ENCODE measurements at regions not wholly inside any gene's neighbourhood (a gene's known extent, or its start where the extent isn't known, plus 50 kb on each side); places are given as distances from the start of the nearest gene placed in this dataset.

- no peaks in the 10 kb centered on the region for H3K36me3 ChIP-seq
- no peak overlapping the region for H3K9ac ChIP-seq (ENCODE audit: low read depth in 2 of 2, low read length in 2 of 2)
- intact Hi-C loops (cut with DNase I), result loop anchor here (10.0 kb wide), 1 partner anchor 260 kb away; no protein-coding TSS in a partner anchor
- H3K4me3 ChIP-seq, result no peak overlapping the region
- no peaks in the 10 kb centered on the region for H3K9me3 ChIP-seq
- H3K4me1 ChIP-seq, result peaks cover 3% of the 10 kb centered on the region
- H3K27ac ChIP-seq, result no peak overlapping the region
- no peaks in the 10 kb centered on the region for H3K27me3 ChIP-seq
- no peak for DNase-seq
- TF ChIP-seq, protein P1, sequence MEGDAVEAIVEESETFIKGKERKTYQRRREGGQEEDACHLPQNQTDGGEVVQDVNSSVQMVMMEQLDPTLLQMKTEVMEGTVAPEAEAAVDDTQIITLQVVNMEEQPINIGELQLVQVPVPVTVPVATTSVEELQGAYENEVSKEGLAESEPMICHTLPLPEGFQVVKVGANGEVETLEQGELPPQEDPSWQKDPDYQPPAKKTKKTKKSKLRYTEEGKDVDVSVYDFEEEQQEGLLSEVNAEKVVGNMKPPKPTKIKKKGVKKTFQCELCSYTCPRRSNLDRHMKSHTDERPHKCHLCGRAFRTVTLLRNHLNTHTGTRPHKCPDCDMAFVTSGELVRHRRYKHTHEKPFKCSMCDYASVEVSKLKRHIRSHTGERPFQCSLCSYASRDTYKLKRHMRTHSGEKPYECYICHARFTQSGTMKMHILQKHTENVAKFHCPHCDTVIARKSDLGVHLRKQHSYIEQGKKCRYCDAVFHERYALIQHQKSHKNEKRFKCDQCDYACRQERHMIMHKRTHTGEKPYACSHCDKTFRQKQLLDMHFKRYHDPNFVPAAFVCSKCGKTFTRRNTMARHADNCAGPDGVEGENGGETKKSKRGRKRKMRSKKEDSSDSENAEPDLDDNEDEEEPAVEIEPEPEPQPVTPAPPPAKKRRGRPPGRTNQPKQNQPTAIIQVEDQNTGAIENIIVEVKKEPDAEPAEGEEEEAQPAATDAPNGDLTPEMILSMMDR (IDR thresholded peaks at IDR 0.05), result no peak
Observed at GRCh38 chr6:134375220-134375580, 57.3 kb upstream of the SGK1 start.

GRCh38 chr6:134374491-134375219 lies 56.7 kb upstream of the SGK1 start:
- H3K9me3 ChIP-seq, result no peaks in the 10 kb centered on the region
- TF ChIP-seq, protein P1 (IDR thresholded peaks at IDR 0.05), result no peak
- DNase-seq, result no peak
- intact Hi-C loops (cut with DNase I), result loop anchor here (10.0 kb wide), 1 partner anchor 260 kb away; no protein-coding TSS in a partner anchor
- H3K27ac ChIP-seq, result no peak overlapping the region
- no peak overlapping the region for H3K4me3 ChIP-seq
- peaks cover 3% of the 10 kb centered on the region for H3K4me1 ChIP-seq
- H3K9ac ChIP-seq (ENCODE audit: low read depth in 2 of 2, low read length in 2 of 2), result no peak overlapping the region
- no peaks in the 10 kb centered on the region for H3K36me3 ChIP-seq
- H3K27me3 ChIP-seq, result no peaks in the 10 kb centered on the region

DNA sequence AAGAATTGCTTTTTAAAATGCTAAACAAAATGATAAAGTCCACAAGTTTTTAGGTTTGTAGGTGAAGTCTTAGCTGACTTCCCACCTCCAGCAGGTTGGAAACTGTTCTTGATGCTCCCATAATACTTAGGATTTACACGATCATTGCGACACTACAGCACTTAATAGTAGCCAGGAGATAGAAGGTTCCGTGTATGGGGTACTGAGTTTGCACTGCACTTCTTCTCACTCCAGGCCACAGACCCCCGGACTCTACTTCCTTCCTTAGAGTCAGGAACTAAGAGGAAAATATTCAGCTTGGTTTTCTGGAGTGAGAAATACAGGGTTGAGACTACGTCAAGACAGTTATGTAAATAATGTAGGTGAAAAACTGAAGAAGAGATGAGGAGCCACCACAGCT lies 56.1 kb upstream of the SGK1 start:
- H3K9me3 ChIP-seq, result no peaks in the 10 kb centered on the region
- no peak overlapping the region for H3K4me3 ChIP-seq
- DNase-seq, result no peak
- TF ChIP-seq, protein P1 (IDR thresholded peaks at IDR 0.05), result no peak
- H3K9ac ChIP-seq (ENCODE audit: low read depth in 2 of 2, low read length in 2 of 2), result no peak overlapping the region
- no peaks in the 10 kb centered on the region for H3K36me3 ChIP-seq
- H3K27me3 ChIP-seq, result no peaks in the 10 kb centered on the region
- H3K4me1 ChIP-seq, result peaks cover 3% of the 10 kb centered on the region
- intact Hi-C loops (cut with DNase I), result loop anchor here (10.0 kb wide), 1 partner anchor 261 kb away; no protein-coding TSS in a partner anchor
- H3K27ac ChIP-seq, result peak overlapping the region; percentile 58

- TF ChIP-seq, protein P1 (IDR thresholded peaks at IDR 0.05), result no peak
- peak; percentile 35 for DNase-seq
- no peak overlapping the region for H3K9ac ChIP-seq (ENCODE audit: low read depth in 2 of 2, low read length in 2 of 2)
- peaks cover 3% of the 10 kb centered on the region for H3K4me1 ChIP-seq
- no peaks in the 10 kb centered on the region for H3K9me3 ChIP-seq
- intact Hi-C loops (cut with DNase I), result loop anchor here (10.0 kb wide), 1 partner anchor 261 kb away; no protein-coding TSS in a partner anchor
- H3K4me3 ChIP-seq, result no peak overlapping the region
- peak overlapping the region; percentile 58 for H3K27ac ChIP-seq
- H3K36me3 ChIP-seq, result no peaks in the 10 kb centered on the region
- H3K27me3 ChIP-seq, result no peaks in the 10 kb centered on the region
Observed at GRCh38 chr6:134373282-134373922, 55.5 kb upstream of the SGK1 start.

- TF ChIP-seq, protein P1 (IDR thresholded peaks at IDR 0.05), result no peak
- intact Hi-C loops (cut with DNase I), result loop anchor here (10.0 kb wide), 1 partner anchor 262 kb away; no protein-coding TSS in a partner anchor
- Histone ChIP-seq H3K27ac (peak overlapping the region; percentile 10), H3K27me3 (no peaks in the 10 kb centered on the region), H3K36me3 (no peaks in the 10 kb centered on the region), H3K9ac (ENCODE audit: low read depth in 2 of 2, low read length in 2 of 2) (no peak overlapping the region), H3K4me3 (no peak overlapping the region), H3K4me1 (peaks cover 3% of the 10 kb centered on the region), H3K9me3 (no peaks in the 10 kb centered on the region)
- peak; percentile 39 for DNase-seq
Observed at GRCh38 chr6:134372603-134373281, 54.8 kb upstream of the SGK1 start.

Measured in colonic mucosa (tissue), 4 donors.